ENCODE measurements at regions not wholly inside any gene's neighbourhood (a gene's known extent, or its start where the extent isn't known, plus 50 kb on each side); places are given as distances from the start of the nearest gene placed in this dataset.

GRCh38 chr13:106819413-106820180, 251.7 kb upstream of the ARGLU1 start (continued):
- no peak for TF ChIP-seq USF1 (CRISPR knock-in tag; IDR thresholded peaks at IDR 0.05)
- no peak for TF ChIP-seq ZNF416 (CRISPR knock-in tag; IDR thresholded peaks at IDR 0.05)
- no peak for TF ChIP-seq PRRX2 (CRISPR knock-in tag; IDR thresholded peaks at IDR 0.05)

GRCh38 chr13:106818971-106819370, 251.0 kb upstream of the ARGLU1 start:
- ATAC-seq (no peak), DNase-seq (ENCODE audit: low spot score) (no peak)
- H3K4me3 Mint-ChIP-seq, result no peak overlapping the region
- TF ChIP-seq NR2C2 (CRISPR knock-in tag; IDR thresholded peaks at IDR 0.05) (no peak), NR1H2 (CRISPR knock-in tag; IDR thresholded peaks at IDR 0.05) (no peak), JUN (CRISPR knock-in tag; IDR thresholded peaks at IDR 0.05) (no peak)
- CTCF ChIA-PET, result no interaction called here
- no peaks in the 10 kb centered on the region for H3K9me3 Mint-ChIP-seq
- H3K36me3 Mint-ChIP-seq, result no peaks in the 10 kb centered on the region
- peaks cover 59% of the 10 kb centered on the region for H3K4me1 Mint-ChIP-seq
- no peak overlapping the region for H3K27ac Mint-ChIP-seq
- POLR2A ChIA-PET, result no interaction called here
- H3K27me3 Mint-ChIP-seq (ENCODE audit: low read depth), result no peaks in the 10 kb centered on the region

GRCh38 chr13:106815545-106815944, 247.6 kb upstream of the ARGLU1 start:
- ChIA-PET CTCF (interaction anchor here (0.9 to 1.1 kb wide), 4 partner anchors 9 to 104 kb away, joined by 3 to 4 read pairs (median 3); no protein-coding TSS in a partner anchor), POLR2A (interaction anchor here (0.7 kb wide), 1 partner anchor 19 kb away, joined by 5 read pairs; no protein-coding TSS in a partner anchor)
- ATAC-seq, result peak; percentile 95
- no peak overlapping the region for H3K4me3 Mint-ChIP-seq
- no peaks in the 10 kb centered on the region for H3K36me3 Mint-ChIP-seq
- H3K27me3 Mint-ChIP-seq (ENCODE audit: low read depth), result no peaks in the 10 kb centered on the region; the same call in 1 of the 2 replicates
- peaks cover 71% of the 10 kb centered on the region for H3K4me1 Mint-ChIP-seq
- peak overlapping the region; percentile 86 for H3K27ac Mint-ChIP-seq
- no peaks in the 10 kb centered on the region for H3K9me3 Mint-ChIP-seq
- peak; percentile 28 for DNase-seq (ENCODE audit: low spot score)
- TF ChIP-seq ZNF532 (CRISPR knock-in tag; IDR thresholded peaks at IDR 0.05; ENCODE audit: borderline replicate concordance), result 0 out of 2 replicates have a peak, but pooled peaks have one; percentile 62
- no peak for TF ChIP-seq IRF2 (CRISPR knock-in tag; IDR thresholded peaks at IDR 0.05; ENCODE audit: borderline replicate concordance, low read depth)
- 0 out of 2 replicates have a peak, but pooled peaks have one; percentile 40 for TF ChIP-seq NR3C1 (CRISPR knock-in tag; conservative IDR thresholded peaks at IDR 0.05; ENCODE audit: low read depth)
- no peak for TF ChIP-seq SOX15 (CRISPR knock-in tag; IDR thresholded peaks at IDR 0.05)
- peak; percentile 70; the same call in 1 of the 2 replicates for TF ChIP-seq ZSCAN18 (CRISPR knock-in tag; IDR thresholded peaks at IDR 0.05)
- no peak for TF ChIP-seq CTCF (IDR thresholded peaks at IDR 0.05)
- no peak for TF ChIP-seq IRF1 (CRISPR knock-in tag; IDR thresholded peaks at IDR 0.05)
- TF ChIP-seq CDX4 (CRISPR knock-in tag; IDR thresholded peaks at IDR 0.05; ENCODE audit: borderline replicate concordance), result no peak
- no peak for TF ChIP-seq KAT7 (CRISPR knock-in tag; IDR thresholded peaks at IDR 0.05; ENCODE audit: borderline replicate concordance)
- TF ChIP-seq MLX (CRISPR knock-in tag; IDR thresholded peaks at IDR 0.05), result no peak
- no peak for TF ChIP-seq E2F1 (CRISPR knock-in tag; IDR thresholded peaks at IDR 0.05)
- no peak for TF ChIP-seq GRHL2 (CRISPR knock-in tag; IDR thresholded peaks at IDR 0.05; ENCODE audit: insufficient replicate concordance, severe bottlenecking)
- TF ChIP-seq CREB1 (CRISPR knock-in tag; IDR thresholded peaks at IDR 0.05), result no peak
- no peak for TF ChIP-seq HMGA2 (CRISPR knock-in tag; IDR thresholded peaks at IDR 0.05)
- TF ChIP-seq JUN (CRISPR knock-in tag; IDR thresholded peaks at IDR 0.05), result no peak
- TF ChIP-seq ZNF317 (CRISPR knock-in tag; IDR thresholded peaks at IDR 0.05; ENCODE audit: borderline replicate concordance, low read depth), result no peak
